ENCODE measurements at regions not wholly inside any gene's neighbourhood (a gene's known extent, or its start where the extent isn't known, plus 50 kb on each side); places are given as distances from the start of the nearest gene placed in this dataset.

- no peak for TF ChIP-seq REST (IDR thresholded peaks at IDR 0.05; ENCODE audit: low read depth)
These were observed 680.9 kb upstream of the SGCG start (continued) for GRCh38 chr13:22499919-22500318.

GRCh38 chr13:22505489-22505888 lies 675.3 kb upstream of the SGCG start:
- Histone ChIP-seq H3K27ac (ENCODE audit: low read depth, low read length) (no peak overlapping the region), H4K20me1 (ENCODE audit: insufficient read depth) (no peaks in the 10 kb centered on the region), H3K36me3 (ENCODE audit: control insufficient read depth in 1 of 2, insufficient read depth in 2 of 2, low read length in 2 of 2) (no peaks in the 10 kb centered on the region), H3K4me3 (replicated peaks in 1 of 2; ENCODE audit: low read depth in 1 of 2, low read length in 2 of 2) (no peak overlapping the region), H3K4me2 (ENCODE audit: low read length) (no peak overlapping the region), H3K9ac (ENCODE audit: low read length) (no peak overlapping the region), H3K9me2 (ENCODE audit: insufficient read depth) (no peaks in the 10 kb centered on the region), H2AFZ (ENCODE audit: low read depth, low read length, poor library complexity, severe bottlenecking) (no peak overlapping the region), H3K27me3 (ENCODE audit: insufficient read depth, low read length) (no peaks in the 10 kb centered on the region), H3K79me2 (ENCODE audit: insufficient read depth, low read length) (no peaks in the 10 kb centered on the region), H3K4me1 (ENCODE audit: control insufficient read depth in 1 of 2, insufficient read depth in 2 of 2, low read length in 2 of 2) (no peaks in the 10 kb centered on the region), H3K9me3 (ENCODE audit: control insufficient read depth in 1 of 2, insufficient read depth in 1 of 2, low read depth in 1 of 2, low read length in 2 of 2) (no peaks in the 10 kb centered on the region)
- ChIA-PET POLR2A (no interaction called here), CTCF (no interaction called here), RAD21 (ENCODE audit: low non-redundant PET in 1 of 2, low total read pairs in 2 of 2, uncharacterized antibody in 2 of 2, unreplicated experiment in 2 of 2) (interaction anchor here in 1 of 2 experiments (0.6 kb wide), 1 partner anchor 296 kb away, joined by 4 read pairs; no protein-coding TSS in a partner anchor)
- no peak for DNase-seq (ENCODE audit: low read depth, low spot score)
- no peak for ATAC-seq
- no TSS peak for BruUV-seq (replicated peaks)
- intact Hi-C loops (cut with micrococcal nuclease), result no loop called here
- no peak for TF ChIP-seq EZH2 (IDR thresholded peaks at IDR 0.05)
- TF ChIP-seq ZBTB33 (IDR thresholded peaks at IDR 0.05; ENCODE audit: extremely low read depth, insufficient replicate concordance, low read length), result no peak
- TF ChIP-seq YY1 (IDR thresholded peaks at IDR 0.05; ENCODE audit: extremely low read depth, insufficient replicate concordance, low read depth, low read length), result no peak
- TF ChIP-seq SIN3A (IDR thresholded peaks at IDR 0.05; ENCODE audit: low read depth), result no peak
- TF ChIP-seq RAD21 (IDR thresholded peaks at IDR 0.05; ENCODE audit: low read depth), result no peak
- no peak for TF ChIP-seq CEBPB (IDR thresholded peaks at IDR 0.05; ENCODE audit: low read depth)
- no peak for TF ChIP-seq SP1 (IDR thresholded peaks at IDR 0.05; ENCODE audit: low read depth)
- TF ChIP-seq POLR2AphosphoS5 (IDR thresholded peaks at IDR 0.05; ENCODE audit: low read depth, low read length), result no peak
- TF ChIP-seq SRF (IDR thresholded peaks at IDR 0.05; ENCODE audit: low read depth), result no peak
- no peak for TF ChIP-seq POLR2A (IDR thresholded peaks at IDR 0.05; ENCODE audit: borderline replicate concordance, extremely low read depth, insufficient read depth, insufficient read length)
- no peak for TF ChIP-seq ELF1 (IDR thresholded peaks at IDR 0.05; ENCODE audit: borderline replicate concordance, low read depth)
- no peak for TF ChIP-seq TCF7L2 (IDR thresholded peaks at IDR 0.05; ENCODE audit: borderline replicate concordance, extremely low read depth, insufficient read depth, insufficient read length)
- no peak for TF ChIP-seq CTCF (IDR thresholded peaks at IDR 0.05 in 2 of 3, conservative IDR thresholded peaks at IDR 0.05 in 1 of 3; ENCODE audit: borderline replicate concordance in 1 of 3, insufficient read depth in 1 of 3, low read depth in 2 of 3, low read length in 2 of 3)
- TF ChIP-seq CBX3 (IDR thresholded peaks at IDR 0.05; ENCODE audit: low read depth), result no peak
- no peak for TF ChIP-seq MAX (IDR thresholded peaks at IDR 0.05)
- TF ChIP-seq ZNF274 (IDR thresholded peaks at IDR 0.05; ENCODE audit: low read depth, low read length), result no peak
- TF ChIP-seq EGR1 (IDR thresholded peaks at IDR 0.05; ENCODE audit: low read depth), result no peak

Data from HCT116 (cell line).